ENCODE measurements at regions not wholly inside any gene's neighbourhood (a gene's known extent, or its start where the extent isn't known, plus 50 kb on each side); places are given as distances from the start of the nearest gene placed in this dataset.
A peak's percentile ranks its signal among the peaks of the same experiment; 100 is the strongest.

GRCh38 chr3:171514466-171514865 is 54.3 kb upstream of the TNIK start:
- TF ChIP-seq CTCF (conservative IDR thresholded peaks at IDR 0.05; ENCODE audit: low read depth in 2 of 2) (peak in 1 of 2 experiments; percentile 43; a peak in 2 of 4 replicates), POLR2AphosphoS5 (IDR thresholded peaks at IDR 0.05; ENCODE audit: low read depth) (no peak), EZH2 (IDR thresholded peaks at IDR 0.05; ENCODE audit: low read depth, unreplicated experiment) (no peak), REST (IDR thresholded peaks at IDR 0.05; ENCODE audit: unreplicated experiment) (no peak), ZNF331 (CRISPR knock-in tag; IDR thresholded peaks at IDR 0.05; ENCODE audit: low read depth) (no peak), CREB1 (CRISPR knock-in tag; IDR thresholded peaks at IDR 0.05; ENCODE audit: low read depth) (no peak), JUNB (IDR thresholded peaks at IDR 0.05; ENCODE audit: unreplicated experiment) (no peak), EZH2phosphoT487 (IDR thresholded peaks at IDR 0.05; ENCODE audit: unreplicated experiment) (no peak), NANOG (IDR thresholded peaks at IDR 0.05; ENCODE audit: borderline replicate concordance) (no peak), ZNF114 (CRISPR knock-in tag; IDR thresholded peaks at IDR 0.05) (no peak)

Measured in GM23338 (cell line).